ENCODE measurements at regions not wholly inside any gene's neighbourhood (a gene's known extent, or its start where the extent isn't known, plus 50 kb on each side); places are given as distances from the start of the nearest gene placed in this dataset.

GRCh38 chr5:114695292-114695904 lies 333.5 kb downstream of the KCNN2 start:
- Histone ChIP-seq H3K4me1 (no peaks in the 10 kb centered on the region), H3K36me3 (no peaks in the 10 kb centered on the region), H3K27me3 (replicated peaks in 1 of 7) (no peaks in the 10 kb centered on the region), H3K27ac (no peak overlapping the region), H3K4me3 (no peak overlapping the region), H3K9me3 (peaks cover 0 to 25% (median 7%) of the 10 kb centered on the region in 8 donors)
- TF ChIP-seq CTCF (IDR thresholded peaks at IDR 0.05 in 8 of 11, conservative IDR thresholded peaks at IDR 0.05 in 3 of 11) (no peak), POLR2AphosphoS5 (IDR thresholded peaks at IDR 0.05) (no peak), POLR2A (IDR thresholded peaks at IDR 0.05) (no peak)
- WGBS, 5 donors, result 89 to 93% (median 92%) methylated on average over 9 to 27 of the region's 27 CpGs
- DNase-seq, result no peak
- intact Hi-C loops (cut with DNase I; ENCODE audit: low total_unique reads), result no loop called here

GRCh38 chr5:114686356-114686755 lies 324.5 kb downstream of the KCNN2 start:
- H3K9me3 ChIP-seq, result peaks cover 0 to 13% (median 0%) of the 10 kb centered on the region in 8 donors

GRCh38 chr5:114678778-114679177 lies 316.9 kb downstream of the KCNN2 start:
- no peak overlapping the region for H3K4me3 ChIP-seq
- H3K36me3 ChIP-seq, result no peaks in the 10 kb centered on the region
- intact Hi-C loops (cut with DNase I; ENCODE audit: low total_unique reads), result no loop called here
- no peak for DNase-seq
- TF ChIP-seq POLR2A (IDR thresholded peaks at IDR 0.05), result no peak
- TF ChIP-seq POLR2AphosphoS5 (IDR thresholded peaks at IDR 0.05), result no peak
- TF ChIP-seq CTCF (IDR thresholded peaks at IDR 0.05 in 8 of 11, conservative IDR thresholded peaks at IDR 0.05 in 3 of 11), result no peak
- 58 to 91% (median 75%) methylated on average over 1 of the region's 1 CpG for WGBS, 5 donors
- no peaks in the 10 kb centered on the region for H3K27me3 ChIP-seq (replicated peaks in 1 of 7)
- no peak overlapping the region for H3K27ac ChIP-seq
- peaks cover 0 to 5% (median 0%) of the 10 kb centered on the region in 8 donors for H3K9me3 ChIP-seq
- H3K4me1 ChIP-seq, result no peaks in the 10 kb centered on the region

More at GRCh38 chr5:114686356-114686755, 324.5 kb downstream of the KCNN2 start:
- Histone ChIP-seq H3K4me3 (no peak overlapping the region), H3K27me3 (replicated peaks in 1 of 7) (no peaks in the 10 kb centered on the region), H3K27ac (no peak overlapping the region), H3K36me3 (no peaks in the 10 kb centered on the region), H3K4me1 (no peaks in the 10 kb centered on the region)
- intact Hi-C loops (cut with DNase I; ENCODE audit: low total_unique reads), result no loop called here
- DNase-seq, result no peak
- 44 to 68% (median 56%) methylated on average over 1 of the region's 1 CpG for WGBS, 5 donors
- TF ChIP-seq POLR2A (IDR thresholded peaks at IDR 0.05), result no peak
- no peak for TF ChIP-seq POLR2AphosphoS5 (IDR thresholded peaks at IDR 0.05)
- no peak for TF ChIP-seq CTCF (IDR thresholded peaks at IDR 0.05 in 8 of 11, conservative IDR thresholded peaks at IDR 0.05 in 3 of 11)

- DNase-seq, result no peak
- Histone ChIP-seq H3K36me3 (no peaks in the 10 kb centered on the region), H3K27me3 (replicated peaks in 1 of 7) (no peaks in the 10 kb centered on the region), H3K27ac (no peak overlapping the region), H3K4me3 (no peak overlapping the region), H3K4me1 (no peaks in the 10 kb centered on the region), H3K9me3 (peaks cover 0 to 16% (median 0%) of the 10 kb centered on the region in 8 donors)
- intact Hi-C loops (cut with DNase I; ENCODE audit: low total_unique reads), result no loop called here
- TF ChIP-seq CTCF (IDR thresholded peaks at IDR 0.05 in 8 of 11, conservative IDR thresholded peaks at IDR 0.05 in 3 of 11), result no peak
- 74 to 85% (median 78%) methylated on average over 2 of the region's 2 CpGs for WGBS, 5 donors
Observed at GRCh38 chr5:114665551-114665950, 303.7 kb downstream of the KCNN2 start.
